ENCODE measurements at regions not wholly inside any gene's neighbourhood (a gene's known extent, or its start where the extent isn't known, plus 50 kb on each side); places are given as distances from the start of the nearest gene placed in this dataset.

GRCh38 chr13:70720386-70720785 lies 612.1 kb upstream of the KLHL1 start:
- TF ChIP-seq CTCF (IDR thresholded peaks at IDR 0.05) (no peak), ZFX (IDR thresholded peaks at IDR 0.05; ENCODE audit: borderline replicate concordance) (no peak)
